ENCODE measurements at regions not wholly inside any gene's neighbourhood (a gene's known extent, or its start where the extent isn't known, plus 50 kb on each side); places are given as distances from the start of the nearest gene placed in this dataset.

DNA sequence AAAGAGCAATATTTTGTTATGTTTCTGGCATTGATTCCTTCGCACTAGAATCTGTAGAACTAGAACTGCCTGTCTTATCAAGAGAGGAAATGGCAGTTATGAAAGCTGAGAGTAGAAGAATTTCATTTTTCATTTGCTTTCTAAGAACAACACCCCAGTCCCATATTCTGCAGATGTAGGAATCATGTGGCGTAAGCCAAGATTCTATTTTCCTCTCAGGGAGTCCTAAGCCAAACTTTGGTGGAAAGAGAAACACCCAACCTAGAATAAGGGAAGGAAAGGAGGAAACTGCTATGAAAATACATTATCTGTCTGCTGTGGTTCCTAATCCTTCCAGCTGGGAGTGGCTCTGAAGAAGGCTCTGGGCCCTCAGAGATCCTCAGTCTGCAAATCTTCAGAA, 1176.9 kb upstream of the C9orf72 start:
- no peak for FAIRE-seq
- no peaks in the 10 kb centered on the region for H3K9me3 ChIP-seq (ENCODE audit: insufficient read depth in 2 of 2, low read depth in 1 of 2, low read length in 1 of 2)
- no peak overlapping the region for H4K5ac ChIP-seq (ENCODE audit: insufficient read length, low read depth, low read length)
- H3K23me2 ChIP-seq (ENCODE audit: low read depth, low read length), result no peaks in the 10 kb centered on the region
- H3K9ac ChIP-seq (replicated peaks in 1 of 4; ENCODE audit: extremely low read depth in 1 of 4, low read depth in 3 of 4, low read length in 3 of 4), result no peak overlapping the region
- no peak overlapping the region for H3K4me3 ChIP-seq (ENCODE audit: extremely low read depth in 1 of 4, insufficient read depth in 2 of 4, low read depth in 3 of 4, low read length in 4 of 4)
- H3K36me3 ChIP-seq (ENCODE audit: control insufficient read depth in 2 of 4, insufficient read depth in 4 of 4, low read length in 3 of 4), result no peaks in the 10 kb centered on the region
- no peak overlapping the region for H4K91ac ChIP-seq (replicated peaks; ENCODE audit: insufficient read length, low read length)
- 85% methylated on average over 2 of the region's 2 CpGs; no CpG with 5 or more reads in 1 of the 2 experiments for WGBS, 2 experiments (ENCODE audit: extremely low coverage in 1 of 2, insufficient coverage in 1 of 2, insufficient read length in 1 of 2, insufficient replicate concordance in 2 of 2, low coverage in 1 of 2, low lambda C conversion rate in 2 of 2, missing lambda C conversion rate in 1 of 2)
- no peak overlapping the region for H3K14ac ChIP-seq (ENCODE audit: insufficient read length)
- no peak overlapping the region for H2BK15ac ChIP-seq (ENCODE audit: low read length)
- no peak overlapping the region for H3K4me2 ChIP-seq (ENCODE audit: insufficient read depth in 1 of 2, low read depth in 2 of 2, low read length in 2 of 2)
- TF ChIP-seq POLR2AphosphoS5 (IDR thresholded peaks at IDR 0.05; ENCODE audit: low read depth, low read length) (no peak), KDM5A (IDR thresholded peaks at IDR 0.05; ENCODE audit: low read length) (no peak), TEAD4 (IDR thresholded peaks at IDR 0.05; ENCODE audit: low read depth, low read length) (no peak), SIRT6 (IDR thresholded peaks at IDR 0.05; ENCODE audit: low read length) (no peak), SAP30 (IDR thresholded peaks at IDR 0.05; ENCODE audit: insufficient read depth, insufficient replicate concordance, low read length) (no peak), SRF (IDR thresholded peaks at IDR 0.05; ENCODE audit: low read depth, low read length) (no peak)
- TF ChIP-seq, protein P1, sequence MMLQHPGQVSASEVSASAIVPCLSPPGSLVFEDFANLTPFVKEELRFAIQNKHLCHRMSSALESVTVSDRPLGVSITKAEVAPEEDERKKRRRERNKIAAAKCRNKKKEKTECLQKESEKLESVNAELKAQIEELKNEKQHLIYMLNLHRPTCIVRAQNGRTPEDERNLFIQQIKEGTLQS (IDR thresholded peaks at IDR 0.05; ENCODE audit: insufficient read depth, low read depth, low read length), result no peak
- H3K18ac ChIP-seq (ENCODE audit: extremely low read depth, low read length), result no peak overlapping the region
- no peak overlapping the region for H3K27ac ChIP-seq (ENCODE audit: low read depth, low read length)
- no peaks in the 10 kb centered on the region for H3K27me3 ChIP-seq (replicated peaks in 1 of 4; ENCODE audit: control insufficient read depth in 3 of 4, extremely low read depth in 1 of 4, insufficient read depth in 3 of 4, low read length in 3 of 4)
- no peak overlapping the region for H2BK12ac ChIP-seq (ENCODE audit: low read depth, low read length)
- no peak overlapping the region for H2BK120ac ChIP-seq (replicated peaks; ENCODE audit: low read depth, low read length)
- CTCF ChIA-PET (ENCODE audit: partially characterized antibody), result interaction anchor here (0.6 to 1.5 kb wide), 2 partner anchors 24 to 69 kb away, joined by 3 read pairs; no protein-coding TSS in a partner anchor
- no peak overlapping the region for H2BK20ac ChIP-seq (ENCODE audit: low read length)
- no peak overlapping the region for H3K56ac ChIP-seq (replicated peaks; ENCODE audit: insufficient read length, low read depth, low read length)
- no peak overlapping the region for H3K4ac ChIP-seq (replicated peaks; ENCODE audit: insufficient read length, low read depth, low read length)
- no peaks in the 10 kb centered on the region for H3K79me2 ChIP-seq (ENCODE audit: control insufficient read depth in 1 of 2, insufficient read depth in 2 of 2, low read length in 2 of 2)
- POLR2A ChIA-PET (ENCODE audit: partially characterized antibody), result no interaction called here
- no peak overlapping the region for H3K23ac ChIP-seq (ENCODE audit: insufficient read length)
- H2AK5ac ChIP-seq (ENCODE audit: low read depth, low read length), result no peak overlapping the region
- H2BK5ac ChIP-seq (ENCODE audit: low read depth, low read length), result no peak overlapping the region
- no peaks in the 10 kb centered on the region for H4K20me1 ChIP-seq (replicated peaks in 1 of 2; ENCODE audit: control insufficient read depth in 1 of 2, insufficient read depth in 2 of 2, low read length in 2 of 2)
- no peak overlapping the region for H4K8ac ChIP-seq (ENCODE audit: extremely low read depth, insufficient read depth, low read length)
- no peaks in the 10 kb centered on the region for H3K4me1 ChIP-seq (replicated peaks in 1 of 4; ENCODE audit: control insufficient read depth in 3 of 4, insufficient read depth in 4 of 4, low read length in 3 of 4)
- H3K79me1 ChIP-seq (ENCODE audit: low read depth, low read length), result no peaks in the 10 kb centered on the region
- no peak for DNase-seq (ENCODE audit: low read depth in 1 of 2, low spot score in 2 of 2)
- no peak overlapping the region for H2AFZ ChIP-seq (ENCODE audit: low read length)
